Heart left ventricle (tissue), 16 donors: ENCODE measurements at regions not wholly inside any gene's neighbourhood (a gene's known extent, or its start where the extent isn't known, plus 50 kb on each side); places are given as distances from the start of the nearest gene placed in this dataset.
"Not testable (repeated sequence)": the region's sequence is repeated elsewhere in the genome, so short reads cannot be mapped to it uniquely, and the experiment has no call there.

Experiments used
- ATAC-seq, 4 donors: fragments of 200-7000 bp; cut with Tn5 transposase; one replicate each; pipeline ENCODE4 v1.9.1; 2020 to 2022; ENCODE audit warnings: moderate library complexity in 4 of 4, mild to moderate bottlenecking in 3 of 4, moderate number of reproducible peaks in 1 of 4
- DNase-seq, 5 donors: peaks; one replicate each; pipeline ENCODE4 v3.0.0-alpha.2; 2020
- H3K27ac ChIP-seq, 12 donors: fragments of 200-600 bp; sonication (generic) in 4 of 12; one replicate each; pipeline versions ENCODE4 v1.5.0 to v1.8.0; 2016 to 2022; ENCODE audit warnings: mild to moderate bottlenecking in 2 of 12
- H3K27me3 ChIP-seq, 9 donors: fragments of 200-600 bp; sonication (generic) in 2 of 9; one replicate each; pipeline versions ENCODE4 v1.5.1 to v1.8.0; 2016 to 2022; ENCODE audit warnings: mild to moderate bottlenecking in 3 of 9
- H3K36me3 ChIP-seq, 9 donors: fragments of 200-600 bp; sonication (generic) in 2 of 9; one replicate each; pipeline versions ENCODE4 v1.5.0 to v1.8.0; 2018 to 2022; ENCODE audit warnings: mild to moderate bottlenecking in 2 of 9
- H3K4me1 ChIP-seq, 12 donors: fragments of 200-600 bp; sonication (generic) in 4 of 12; one replicate each; pipeline versions ENCODE4 v1.5.0 to v1.8.0; 2016 to 2022; ENCODE audit warnings: mild to moderate bottlenecking in 3 of 12
- H3K4me3 ChIP-seq, 12 donors: fragments of 200-600 bp; sonication (generic) in 4 of 12; one replicate each; pipeline versions ENCODE4 v1.5.0 to v1.8.0; 2017 to 2022; ENCODE audit warnings: mild to moderate bottlenecking in 9 of 12, moderate library complexity in 4 of 12
- H3K9me3 ChIP-seq, 12 donors: fragments of 200-600 bp; sonication (generic) in 4 of 12; one replicate each; pipeline versions ENCODE4 v1.5.0 to v1.8.0; 2016 to 2022; ENCODE audit warnings: mild to moderate bottlenecking in 1 of 12
- CTCF ChIP-seq, 12 donors: fragments of 200-600 bp; sonication (generic) in 4 of 12; IDR thresholded peaks; one replicate each; pipeline versions ENCODE4 v1.5.0 to v1.8.0; 2018 to 2022; ENCODE audit warnings: antibody characterized with exemption in 12 of 12, mild to moderate bottlenecking in 5 of 12
- POLR2A ChIP-seq, 2 donors: fragments of 450-650 bp; IDR thresholded peaks; one replicate each; pipeline ENCODE4 v1.6.1; 2017; ENCODE audit warnings: antibody characterized with exemption in 2 of 2, mild to moderate bottlenecking in 2 of 2, moderate library complexity in 2 of 2
- WGBS, 4 donors: extraction: QIAGEN DNeasy Blood & Tissue Kit in 2 of 4; methylation state at CpG; one replicate each; pipeline versions ENCODE4 v1.1.5 to v1.1.7; 2013 to 2018; 5-methylcytosine and 5-hydroxymethylcytosine counted together
- intact Hi-C, 10 donors: fragments of 100-400 bp; cut with DNase I; formaldehyde crosslinking; loops; one replicate each; pipeline versions ENCODE4 v1.11.1 to v1.14.2; 2022
- donor health status: ischemic (EF 13 %, LVEDD 7.1; RV severe dilation, severe dysfunction).
- donor health status: healthy with polysubstance abuse.
- donor health status: DM: no; HTN: yes; CAD: no.
- donor health status: DM: no; HTN: no; CAD: no.
- donor health status: ischemic (EF 25% LVEDD 6.9; RV normal size, moderate dysfunction).
- donor health status: ischemic (EF 25% LVEDD 5.7; RV mildly dilated, moderate dysfunction).
- donor health status: healthy.
- donor health status: DM: yes; HTN: yes; CAD: no.
- donor health status: ischemic (EF 35%, LVEDD 5.7; RV mildly dilated, moderate dysfunction).
- donor health status: nonischemic (EF 11% LVEDD 7.7; RV severe dilation, severe dysfunction).
- donor health status: DM: yes; HTN: yes; CAD: no.
- donor health status: PGD.
- donor health status: ischemic (EF 29% LVEDD 5.4; RV normal size, mild dysfunction).
- donor health status: nonischemic (EF 23%, LVEDD 6.1; RV moderate dilation, normal function).

GRCh38 chr3:109687626-109688025, 350.3 kb upstream of the DPPA4 start:
- H3K27ac ChIP-seq: no peak overlapping the region
- ATAC-seq: no peak
- H3K4me3 ChIP-seq: no peak overlapping the region
- intact Hi-C loops: no loop called here
- TF ChIP-seq CTCF (IDR thresholded peaks at IDR 0.05) (no peak), POLR2A (IDR thresholded peaks at IDR 0.05) (no peak)
- peaks cover 0 to 20% (median 2%) of the 10 kb centered on the region in 12 donors for H3K9me3 ChIP-seq
- DNase-seq: no peak
- H3K27me3 ChIP-seq: no peaks in the 10 kb centered on the region
- H3K36me3 ChIP-seq: no peaks in the 10 kb centered on the region
- peaks cover 0 to 10% (median 0%) of the 10 kb centered on the region in 12 donors for H3K4me1 ChIP-seq

GRCh38 chr3:109696932-109697331, 359.6 kb upstream of the DPPA4 start:
- no peaks in the 10 kb centered on the region for H3K27me3 ChIP-seq
- H3K36me3 ChIP-seq: no peaks in the 10 kb centered on the region
- intact Hi-C loops: no loop called here
- DNase-seq: no peak
- H3K4me1 ChIP-seq: no peaks in the 10 kb centered on the region
- ATAC-seq: no peak
- no peak overlapping the region for H3K27ac ChIP-seq
- peaks cover 0 to 32% (median 3%) of the 10 kb centered on the region in 12 donors for H3K9me3 ChIP-seq
- TF ChIP-seq CTCF (IDR thresholded peaks at IDR 0.05) (no peak), POLR2A (IDR thresholded peaks at IDR 0.05) (no peak)
- no peak overlapping the region for H3K4me3 ChIP-seq

- H3K27ac ChIP-seq: no peak overlapping the region
- no peak for ATAC-seq
- no peaks in the 10 kb centered on the region for H3K27me3 ChIP-seq
- no peak for TF ChIP-seq CTCF (IDR thresholded peaks at IDR 0.05)
- TF ChIP-seq POLR2A (IDR thresholded peaks at IDR 0.05): no peak
- no peak for DNase-seq
- peaks cover 0 to 7% (median 0%) of the 10 kb centered on the region in 12 donors for H3K9me3 ChIP-seq
- no peaks in the 10 kb centered on the region for H3K36me3 ChIP-seq
- 19 to 48% (median 31%) methylated on average over 1 of the region's 1 CpG for WGBS, 4 donors
- intact Hi-C loops: no loop called here
- no peak overlapping the region for H3K4me3 ChIP-seq
- H3K4me1 ChIP-seq: no peaks in the 10 kb centered on the region
Observed at GRCh38 chr3:109702252-109702651, 364.9 kb upstream of the DPPA4 start.

- Histone ChIP-seq H3K4me3 (no peak overlapping the region), H3K27ac (no peak overlapping the region), H3K36me3 (no peaks in the 10 kb centered on the region), H3K4me1 (no peaks in the 10 kb centered on the region), H3K27me3 (no peaks in the 10 kb centered on the region), H3K9me3 (peaks cover 0 to 7% (median 0%) of the 10 kb centered on the region in 12 donors)
- intact Hi-C loops: no loop called here
- TF ChIP-seq POLR2A (IDR thresholded peaks at IDR 0.05) (no peak), CTCF (IDR thresholded peaks at IDR 0.05) (no peak)
- no peak for DNase-seq
- no peak for ATAC-seq
- 62 to 76% (median 67%) methylated on average over 2 of the region's 2 CpGs for WGBS, 4 donors
Observed at GRCh38 chr3:109702976-109703375, 365.6 kb upstream of the DPPA4 start.

- H3K9me3 ChIP-seq, H3K27ac ChIP-seq, H3K4me1 ChIP-seq, intact Hi-C loops, ATAC-seq, H3K4me3 ChIP-seq, H3K36me3 ChIP-seq, H3K27me3 ChIP-seq, DNase-seq: not testable (repeated sequence)
- WGBS, 4 donors: 70 to 95% (median 86%) methylated on average over 1 of the region's 1 CpG
Observed at GRCh38 chr3:109705133-109705532, 367.8 kb upstream of the DPPA4 start.
